ENCODE measurements at regions not wholly inside any gene's neighbourhood (a gene's known extent, or its start where the extent isn't known, plus 50 kb on each side); places are given as distances from the start of the nearest gene placed in this dataset.

- TF ChIP-seq TAF1 (IDR thresholded peaks at IDR 0.05; ENCODE audit: low read depth, low read length) (no peak), POLR2A (IDR thresholded peaks at IDR 0.05; ENCODE audit: low read depth, low read length) (no peak)
These were observed 133.5 kb upstream of the TBL1XR1 start for GRCh38 chr3:177330779-177331178.

All from GM12891 (cell line).